K562 (cell line): ENCODE measurements at regions not wholly inside any gene's neighbourhood (a gene's known extent, or its start where the extent isn't known, plus 50 kb on each side); places are given as distances from the start of the nearest gene placed in this dataset.
A peak's percentile ranks its signal among the peaks of the same experiment; 100 is the strongest.

Experiments
- ATAC-seq: fragments of 200-7000 bp; cut with Tn5 transposase; 3 replicates; pipeline ENCODE4 v1.9.1; 2020; ENCODE audit warnings: moderate library complexity
- BruUV-seq: library from RNA; stranded (reverse); fragments of 400-500 nt; replicated peaks from 2 replicates; lab custom pipeline; 2021; lab: Mats Ljungman, UMichigan
- CTCF ChIA-PET: fragments of 300-600 bp; formaldehyde crosslinking; extraction: SDS; loops from one replicate; lab custom pipeline; 2021; ENCODE audit warnings: low intra/inter-chr PET ratio; lab: Yijun Ruan, JAX
- POLR2A ChIA-PET: fragments of 300-600, 350-650 bp; sonication (Branson Sonifier 250); formaldehyde crosslinking; extraction: SDS; loops from one replicate; lab custom pipeline; 2021; ENCODE audit warnings: antibody characterized with exemption, inconsistent platforms; lab: Yijun Ruan, JAX
- DNase-seq, 4 experiments: peaks; one replicate each; pipeline versions ENCODE4 v3.0.0 to v3.0.0-alpha.2; 2011 to 2018; ENCODE audit warnings: low spot score in 3 of 4, mixed read lengths in 3 of 4; ENCODE audit errors: extremely low read depth in 1 of 4
- FAIRE-seq: peaks from 2 replicates; lab custom pipeline; 2011; peaks lifted over from hg19 to GRCh38; lab: Jason Lieb, UNC
- H2AFZ ChIP-seq: 2 replicates; pipeline ENCODE4 v1.6.0; 2011; ENCODE audit warnings: low read depth, low read length, control low read depth, inconsistent platforms
- H3K27ac ChIP-seq: fragments of 200-600 bp; 3 replicates; pipeline ENCODE4 v1.8.0; 2011; ENCODE audit warnings: low read depth, mild to moderate bottlenecking, control low read depth, inconsistent platforms, low read length, moderate library complexity, mixed read lengths; ENCODE audit errors: extremely low read depth
- H3K27me3 ChIP-seq, 2 experiments: fragments of 300-600 bp in 1 of 2; 2 replicates in 1 of 2; 3 replicates in 1 of 2; pipeline versions ENCODE4 v1.6.0 to v1.8.0; 2011; ENCODE audit warnings: inconsistent platforms in 2 of 2, low read length in 2 of 2, mild to moderate bottlenecking in 1 of 2, mixed read lengths in 1 of 2, moderate library complexity in 1 of 2; ENCODE audit not compliant: control insufficient read depth in 2 of 2, insufficient read depth in 2 of 2
- H3K36me3 ChIP-seq: fragments of 300-600 bp; 3 replicates; pipeline ENCODE4 v1.8.0; 2011; ENCODE audit warnings: mild to moderate bottlenecking, low read length, inconsistent platforms; ENCODE audit not compliant: control insufficient read depth, insufficient read depth
- H3K4me1 ChIP-seq, 2 experiments: fragments of 200-600 bp in 1 of 2; replicated peaks in 1 of 2; 2 replicates in 1 of 2; 3 replicates in 1 of 2; pipeline versions ENCODE4 v1.5.1 to v1.8.0; 2011; ENCODE audit warnings: inconsistent platforms in 2 of 2, low read length in 2 of 2, mild to moderate bottlenecking in 1 of 2, mixed read lengths in 1 of 2, moderate library complexity in 1 of 2; ENCODE audit not compliant: control insufficient read depth in 2 of 2, insufficient read depth in 2 of 2
- H3K4me2 ChIP-seq: 2 replicates; pipeline ENCODE4 v1.6.1; 2011; ENCODE audit warnings: low read length, control low read depth, inconsistent platforms, mixed read lengths; ENCODE audit not compliant: insufficient read depth
- H3K4me3 ChIP-seq: fragments of 200-600 bp; sonication (generic), shearing (Covaris generic); 2 replicates; pipeline ENCODE4 v1.5.1; 2016; ENCODE audit warnings: control low read depth, inconsistent platforms
- H3K79me2 ChIP-seq: fragments of 200-600 bp; 3 replicates; pipeline ENCODE4 v1.8.0; 2011; ENCODE audit warnings: low read length, inconsistent platforms; ENCODE audit not compliant: control insufficient read depth, insufficient read depth
- H3K9ac ChIP-seq, 2 experiments: 2 replicates each; pipeline versions ENCODE4 v1.6.0 to v1.6.1; 2011; ENCODE audit warnings: low read depth in 2 of 2, low read length in 2 of 2, control low read depth in 1 of 2, inconsistent platforms in 1 of 2, mild to moderate bottlenecking in 1 of 2, mixed read lengths in 1 of 2; ENCODE audit not compliant: insufficient read depth in 1 of 2
- H3K9me1 ChIP-seq: one replicate; pipeline ENCODE4 v1.6.0; 2011; ENCODE audit warnings: inconsistent platforms, mild to moderate bottlenecking, low read length, moderate library complexity; ENCODE audit not compliant: control insufficient read depth, insufficient read depth
- H3K9me3 ChIP-seq: replicated peaks from 2 replicates; pipeline ENCODE4 v1.5.1; 2011; ENCODE audit warnings: low read depth, low read length, inconsistent platforms; ENCODE audit not compliant: control insufficient read depth, insufficient read depth
- H4K20me1 ChIP-seq: replicated peaks from 2 replicates; pipeline ENCODE4 v1.6.1; 2011; ENCODE audit warnings: low read length, inconsistent platforms, mixed read lengths; ENCODE audit not compliant: control insufficient read depth, insufficient read depth
- ATF3 ChIP-seq, 2 experiments: fragments of 450-650 bp in 1 of 2; sonication (generic) in 1 of 2; formaldehyde crosslinking in 1 of 2; IDR thresholded peaks in 1 of 2; conservative IDR thresholded peaks in 1 of 2; 2 replicates each; pipeline versions ENCODE4 v1.6.1 to v1.8.1; 2016 to 2023; ENCODE audit warnings: mild to moderate bottlenecking in 2 of 2, moderate library complexity in 2 of 2, inconsistent platforms in 1 of 2, missing genetic modification reagents in 1 of 2
- ATF7 ChIP-seq: fragments of 450-650 bp; IDR thresholded peaks from 2 replicates; pipeline ENCODE4 v1.7.1; 2014; ENCODE audit warnings: mild to moderate bottlenecking, moderate library complexity
- HNRNPUL1 ChIP-seq: fragments of 200-400 bp; formaldehyde crosslinking; IDR thresholded peaks from 2 replicates; pipeline ENCODE4 v1.6.1; 2017; ENCODE audit warnings: low read length
- IRF9 ChIP-seq: fragments of 450-650 bp; IDR thresholded peaks from 2 replicates; pipeline ENCODE4 v1.6.1; 2016; ENCODE audit warnings: missing biosample characterization, missing genetic modification characterization
- TEAD4 ChIP-seq, 2 experiments: sonication (generic) in 1 of 2; formaldehyde crosslinking in 1 of 2; IDR thresholded peaks; 2 replicates each; pipeline versions ENCODE4 v1.6.1 to v1.8.0; 2012 to 2022; ENCODE audit warnings: borderline replicate concordance in 1 of 2, inconsistent platforms in 1 of 2, low read length in 1 of 2, mild to moderate bottlenecking in 1 of 2, missing genetic modification reagents in 1 of 2
- USF2 ChIP-seq: sonication (generic); formaldehyde crosslinking; IDR thresholded peaks from 2 replicates; pipeline ENCODE4 v1.5.0; 2020; ENCODE audit warnings: missing genetic modification reagents
- ZNF57 ChIP-seq: fragments of 450-650 bp; formaldehyde crosslinking; IDR thresholded peaks from 2 replicates; pipeline ENCODE4 v1.4.0; 2020; ENCODE audit warnings: mild to moderate bottlenecking, moderate library complexity
- WGBS: fragments of 100-300 bp; shearing (Covaris generic); methylation state at CpG from one replicate; pipeline ENCODE4 v1.1.6; 2016; ENCODE audit warnings: low coverage, mixed read lengths; ENCODE audit not compliant: insufficient coverage; ENCODE audit errors: missing lambda C conversion rate; 5-methylcytosine and 5-hydroxymethylcytosine counted together
- in situ Hi-C: fragments of 300-500 bp; cut with MboI; formaldehyde crosslinking; loops from 4 replicates; pipeline ENCODE4 v1.15.0; 2018; ENCODE audit warnings: inconsistent platforms, mixed read lengths
- intact Hi-C: fragments of 100-400 bp; cut with micrococcal nuclease; formaldehyde crosslinking; loops from 2 replicates; pipeline ENCODE4 v1.14.2; 2022

- Histone ChIP-seq H3K27ac (no peak overlapping the region), H3K4me3 (no peak overlapping the region), H3K9me1 (no peaks in the 10 kb centered on the region), H3K36me3 (no peaks in the 10 kb centered on the region), H3K9me3 (no peaks in the 10 kb centered on the region), H3K9ac (no peak overlapping the region), H3K4me1 (no peaks in the 10 kb centered on the region), H3K4me2 (no peak overlapping the region), H3K27me3 (no peaks in the 10 kb centered on the region), H4K20me1 (no peaks in the 10 kb centered on the region), H3K79me2 (no peaks in the 10 kb centered on the region), H2AFZ (no peak overlapping the region)
- FAIRE-seq (no peak), DNase-seq (no peak), ATAC-seq (no peak)
- WGBS, result 6% methylated on average over 4 of the region's 4 CpGs
- BruUV-seq, result no TSS peak
- intact Hi-C loops (no loop called here), in situ Hi-C loops (no loop called here)
- ChIA-PET CTCF (no interaction called here), POLR2A (no interaction called here)
- TF ChIP-seq IRF9 (no peak), USF2 (no peak), TEAD4 (IDR thresholded peaks at IDR 0.05; ENCODE audit: low read length) (no peak), TEAD4 (CRISPR knock-in tag; IDR thresholded peaks at IDR 0.05; ENCODE audit: borderline replicate concordance) (no peak), ATF7 (no peak), ATF3 (IDR thresholded peaks at IDR 0.05) (0 out of 2 replicates have a peak, but pooled peaks have one; percentile 8), ATF3 (CRISPR knock-in tag; conservative IDR thresholded peaks at IDR 0.05) (no peak), ZNF57 (no peak), HNRNPUL1 (no peak)
Observed at GRCh38 chr15:38879909-38880471, 315.4 kb upstream of the RASGRP1 start.
